Fibroblast of lung (primary cell): ENCODE measurements at regions not wholly inside any gene's neighbourhood (a gene's known extent, or its start where the extent isn't known, plus 50 kb on each side); places are given as distances from the start of the nearest gene placed in this dataset.

Source experiments
- EZH2 ChIP-seq: IDR thresholded peaks from 2 replicates; pipeline ENCODE4 v1.5.1; 2012; ENCODE audit warnings: low read length, control low read depth, mild to moderate bottlenecking; ENCODE audit errors: missing control alignments
- TF ChIP-seq, protein P1 (sequence below), 2 donors: IDR thresholded peaks in 1 of 2; conservative IDR thresholded peaks in 1 of 2; 1 replicate in 1 of 2; 2 replicates in 1 of 2; pipeline ENCODE4 v1.5.1; 2011 to 2012; ENCODE audit warnings: low read length in 2 of 2, control low read depth in 1 of 2, inconsistent platforms in 1 of 2, low read depth in 1 of 2, mild to moderate bottlenecking in 1 of 2

DNA sequence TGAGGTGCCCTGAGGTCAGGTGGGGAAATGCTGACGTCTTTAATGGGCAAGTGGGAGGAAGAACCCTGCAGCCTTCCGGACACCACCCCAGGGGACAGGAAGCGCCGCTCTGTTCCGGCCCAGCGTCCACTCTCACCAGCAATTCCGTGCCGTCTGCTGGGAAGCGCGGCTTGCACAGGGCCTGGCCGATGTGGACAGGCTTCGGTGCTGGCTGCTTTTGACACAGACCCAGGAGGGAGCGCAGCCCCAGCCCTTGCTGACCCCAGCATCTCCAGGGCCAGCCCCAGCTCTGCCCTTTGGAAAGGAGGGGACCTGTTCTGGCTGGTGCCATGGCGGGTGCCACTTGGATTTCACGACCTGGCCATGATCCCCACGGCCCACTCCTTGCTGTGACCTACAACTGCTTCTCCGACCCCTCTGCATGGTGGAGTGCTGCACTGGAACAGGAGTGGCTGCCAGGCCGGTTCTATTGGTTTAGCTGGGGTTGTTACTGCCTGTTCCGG lies 123.2 kb downstream of the DLL1 start:
- TF ChIP-seq, protein P1, sequence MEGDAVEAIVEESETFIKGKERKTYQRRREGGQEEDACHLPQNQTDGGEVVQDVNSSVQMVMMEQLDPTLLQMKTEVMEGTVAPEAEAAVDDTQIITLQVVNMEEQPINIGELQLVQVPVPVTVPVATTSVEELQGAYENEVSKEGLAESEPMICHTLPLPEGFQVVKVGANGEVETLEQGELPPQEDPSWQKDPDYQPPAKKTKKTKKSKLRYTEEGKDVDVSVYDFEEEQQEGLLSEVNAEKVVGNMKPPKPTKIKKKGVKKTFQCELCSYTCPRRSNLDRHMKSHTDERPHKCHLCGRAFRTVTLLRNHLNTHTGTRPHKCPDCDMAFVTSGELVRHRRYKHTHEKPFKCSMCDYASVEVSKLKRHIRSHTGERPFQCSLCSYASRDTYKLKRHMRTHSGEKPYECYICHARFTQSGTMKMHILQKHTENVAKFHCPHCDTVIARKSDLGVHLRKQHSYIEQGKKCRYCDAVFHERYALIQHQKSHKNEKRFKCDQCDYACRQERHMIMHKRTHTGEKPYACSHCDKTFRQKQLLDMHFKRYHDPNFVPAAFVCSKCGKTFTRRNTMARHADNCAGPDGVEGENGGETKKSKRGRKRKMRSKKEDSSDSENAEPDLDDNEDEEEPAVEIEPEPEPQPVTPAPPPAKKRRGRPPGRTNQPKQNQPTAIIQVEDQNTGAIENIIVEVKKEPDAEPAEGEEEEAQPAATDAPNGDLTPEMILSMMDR (conservative IDR thresholded peaks at IDR 0.05 in 1 of 2, IDR thresholded peaks at IDR 0.05 in 1 of 2; ENCODE audit: low read depth in 1 of 2, low read length in 2 of 2) = no peak
- TF ChIP-seq EZH2 = no peak
